ENCODE measurements at regions not wholly inside any gene's neighbourhood (a gene's known extent, or its start where the extent isn't known, plus 50 kb on each side); places are given as distances from the start of the nearest gene placed in this dataset.

DNA sequence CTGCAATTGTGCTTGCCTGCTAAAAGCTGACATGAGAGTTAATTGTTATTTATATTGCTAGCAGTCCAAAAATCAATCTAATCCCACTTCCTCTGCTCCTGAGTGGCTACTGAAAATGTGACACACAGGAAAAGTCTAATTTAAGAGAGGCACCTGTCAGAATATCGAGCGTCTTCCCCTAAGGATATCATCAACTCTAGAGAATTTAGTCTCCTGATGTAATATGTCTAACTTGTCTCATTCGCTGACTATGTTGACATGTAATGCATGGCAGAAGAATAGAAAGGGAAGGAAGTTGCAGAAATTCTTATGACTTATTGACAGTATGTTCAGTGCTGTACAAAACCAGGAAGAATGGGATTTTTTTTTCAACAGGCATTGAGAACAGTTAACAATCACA, 893.4 kb upstream of the CDH8 start:
- no peak overlapping the region for H3T11ph ChIP-seq (ENCODE audit: low read length)
- H2BK15ac ChIP-seq (ENCODE audit: low read depth, low read length) = no peak overlapping the region
- Mint-ChIP-seq H3K9me3 (no peaks in the 10 kb centered on the region), H3K27ac (no peak overlapping the region), H3K4me3 (no peak overlapping the region), H3K27me3 (ENCODE audit: low read depth) (no peaks in the 10 kb centered on the region), H3K4me1 (peaks cover 4 to 6% of the 10 kb centered on the region in 2 experiments), H3K36me3 (ENCODE audit: insufficient read depth in 1 of 3, low read depth in 3 of 3) (no peaks in the 10 kb centered on the region)
- H3K18ac ChIP-seq (ENCODE audit: insufficient read length, low read depth, low read length) = no peak overlapping the region
- WGBS (ENCODE audit: extremely low coverage, insufficient read length, low lambda C conversion rate) = no CpG with 5 or more reads among the region's 3 CpGs
- H3K27me3 ChIP-seq (ENCODE audit: insufficient read depth, low read length) = no peaks in the 10 kb centered on the region
- no peak overlapping the region for H3K27ac ChIP-seq (ENCODE audit: insufficient read length, low read depth, low read length)
- no peaks in the 10 kb centered on the region for H4K20me1 ChIP-seq (ENCODE audit: control insufficient read depth, insufficient read depth, insufficient read length)
- no peak overlapping the region for H2AK5ac ChIP-seq (ENCODE audit: insufficient read length, low read length)
- no peaks in the 10 kb centered on the region for H3K4me1 ChIP-seq (ENCODE audit: insufficient read depth, low read length)
- no peaks in the 10 kb centered on the region for H3K9me3 ChIP-seq (ENCODE audit: control insufficient read depth, low read depth, low read length)
- TF ChIP-seq, protein P1, sequence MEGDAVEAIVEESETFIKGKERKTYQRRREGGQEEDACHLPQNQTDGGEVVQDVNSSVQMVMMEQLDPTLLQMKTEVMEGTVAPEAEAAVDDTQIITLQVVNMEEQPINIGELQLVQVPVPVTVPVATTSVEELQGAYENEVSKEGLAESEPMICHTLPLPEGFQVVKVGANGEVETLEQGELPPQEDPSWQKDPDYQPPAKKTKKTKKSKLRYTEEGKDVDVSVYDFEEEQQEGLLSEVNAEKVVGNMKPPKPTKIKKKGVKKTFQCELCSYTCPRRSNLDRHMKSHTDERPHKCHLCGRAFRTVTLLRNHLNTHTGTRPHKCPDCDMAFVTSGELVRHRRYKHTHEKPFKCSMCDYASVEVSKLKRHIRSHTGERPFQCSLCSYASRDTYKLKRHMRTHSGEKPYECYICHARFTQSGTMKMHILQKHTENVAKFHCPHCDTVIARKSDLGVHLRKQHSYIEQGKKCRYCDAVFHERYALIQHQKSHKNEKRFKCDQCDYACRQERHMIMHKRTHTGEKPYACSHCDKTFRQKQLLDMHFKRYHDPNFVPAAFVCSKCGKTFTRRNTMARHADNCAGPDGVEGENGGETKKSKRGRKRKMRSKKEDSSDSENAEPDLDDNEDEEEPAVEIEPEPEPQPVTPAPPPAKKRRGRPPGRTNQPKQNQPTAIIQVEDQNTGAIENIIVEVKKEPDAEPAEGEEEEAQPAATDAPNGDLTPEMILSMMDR (conservative IDR thresholded peaks at IDR 0.05) = no peak
- no peak for DNase-seq
- no peak overlapping the region for H3K23ac ChIP-seq (ENCODE audit: insufficient read length, low read depth, low read length)
- no peak overlapping the region for H2AFZ ChIP-seq (ENCODE audit: low read length)
- H4K5ac ChIP-seq (ENCODE audit: insufficient read length, low read depth, low read length) = no peak overlapping the region
- no peak overlapping the region for H3K14ac ChIP-seq (ENCODE audit: insufficient read depth, low read length)
- no peak overlapping the region for H2BK120ac ChIP-seq (ENCODE audit: low read depth, low read length, poor library complexity, severe bottlenecking)
- no peak overlapping the region for H4K8ac ChIP-seq (replicated peaks; ENCODE audit: insufficient read length, low read depth, low read length)
- no peak overlapping the region for H2BK12ac ChIP-seq (ENCODE audit: insufficient read length, low read depth, low read length)
- no peak overlapping the region for H2BK20ac ChIP-seq (ENCODE audit: low read depth, low read length, poor library complexity, severe bottlenecking)
- H3K4ac ChIP-seq (ENCODE audit: low read depth, low read length) = no peak overlapping the region
- H2BK5ac ChIP-seq (ENCODE audit: insufficient read length, low read length) = no peak overlapping the region
- no peaks in the 10 kb centered on the region for H3K23me2 ChIP-seq (ENCODE audit: insufficient read length, low read depth, low read length, poor library complexity, severe bottlenecking)
- H3K79me2 ChIP-seq (ENCODE audit: insufficient read depth, low read length) = no peaks in the 10 kb centered on the region
- no peak overlapping the region for H3K4me2 ChIP-seq (ENCODE audit: insufficient read depth, insufficient read length, low read length)
- H4K91ac ChIP-seq (ENCODE audit: insufficient read length, low read depth, low read length) = no peak overlapping the region
- no peak overlapping the region for H3K56ac ChIP-seq (ENCODE audit: insufficient read length, low read depth, low read length)
- no peaks in the 10 kb centered on the region for H3K79me1 ChIP-seq (ENCODE audit: insufficient read depth, low read depth, low read length, poor library complexity, severe bottlenecking)
- no peak overlapping the region for H3K9ac ChIP-seq (ENCODE audit: extremely low read depth, insufficient read length, low read length)

All from H9 (cell line).